Right lobe of liver (tissue), 4 donors: ENCODE measurements at regions not wholly inside any gene's neighbourhood (a gene's known extent, or its start where the extent isn't known, plus 50 kb on each side); places are given as distances from the start of the nearest gene placed in this dataset.

Source experiments
- POLR2A ChIP-seq: fragments of 450-650 bp; IDR thresholded peaks from one replicate; pipeline ENCODE4 v1.6.1; 2017; ENCODE audit warnings: antibody characterized with exemption, mild to moderate bottlenecking
- TF ChIP-seq, protein P1 (sequence below), 4 donors: fragments of 200-600 bp in 3 of 4; fragments of 450-650 bp in 1 of 4; IDR thresholded peaks; one replicate each; pipeline versions ENCODE4 v1.5.1 to v1.8.0; 2016 to 2022; ENCODE audit warnings: antibody characterized with exemption in 4 of 4, mild to moderate bottlenecking in 2 of 4
- donor health status: DM: no; HTN: no; CAD: no.
- donor health status: DM: no; HTN: no; CAD: no.
- donor health status: DM: no; HTN: yes; CAD: no.

GRCh38 chr1:242826701-242827336, 302.3 kb upstream of the PLD5 start:
- TF ChIP-seq POLR2A = no peak
- TF ChIP-seq, protein P1, sequence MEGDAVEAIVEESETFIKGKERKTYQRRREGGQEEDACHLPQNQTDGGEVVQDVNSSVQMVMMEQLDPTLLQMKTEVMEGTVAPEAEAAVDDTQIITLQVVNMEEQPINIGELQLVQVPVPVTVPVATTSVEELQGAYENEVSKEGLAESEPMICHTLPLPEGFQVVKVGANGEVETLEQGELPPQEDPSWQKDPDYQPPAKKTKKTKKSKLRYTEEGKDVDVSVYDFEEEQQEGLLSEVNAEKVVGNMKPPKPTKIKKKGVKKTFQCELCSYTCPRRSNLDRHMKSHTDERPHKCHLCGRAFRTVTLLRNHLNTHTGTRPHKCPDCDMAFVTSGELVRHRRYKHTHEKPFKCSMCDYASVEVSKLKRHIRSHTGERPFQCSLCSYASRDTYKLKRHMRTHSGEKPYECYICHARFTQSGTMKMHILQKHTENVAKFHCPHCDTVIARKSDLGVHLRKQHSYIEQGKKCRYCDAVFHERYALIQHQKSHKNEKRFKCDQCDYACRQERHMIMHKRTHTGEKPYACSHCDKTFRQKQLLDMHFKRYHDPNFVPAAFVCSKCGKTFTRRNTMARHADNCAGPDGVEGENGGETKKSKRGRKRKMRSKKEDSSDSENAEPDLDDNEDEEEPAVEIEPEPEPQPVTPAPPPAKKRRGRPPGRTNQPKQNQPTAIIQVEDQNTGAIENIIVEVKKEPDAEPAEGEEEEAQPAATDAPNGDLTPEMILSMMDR (IDR thresholded peaks at IDR 0.05) = no peak
